ENCODE measurements at regions not wholly inside any gene's neighbourhood (a gene's known extent, or its start where the extent isn't known, plus 50 kb on each side); places are given as distances from the start of the nearest gene placed in this dataset.

- Histone ChIP-seq H3K9ac (replicated peaks; ENCODE audit: extremely low read depth, insufficient read depth, low read length) (no peak overlapping the region), H3K36me3 (ENCODE audit: control insufficient read depth in 2 of 2, extremely low read depth in 1 of 2, insufficient read depth in 2 of 2, low read length in 2 of 2) (no peaks in the 10 kb centered on the region), H3K79me2 (ENCODE audit: control insufficient read depth, insufficient read depth, low read length) (no peaks in the 10 kb centered on the region), H2AFZ (ENCODE audit: low read depth, low read length) (no peak overlapping the region), H3K9me1 (replicated peaks; ENCODE audit: control insufficient read depth, extremely low read depth, insufficient read depth, low read length) (no peaks in the 10 kb centered on the region), H3K27ac (ENCODE audit: insufficient read depth, low read depth, low read length) (no peak overlapping the region), H3K27me3 (ENCODE audit: control insufficient read depth in 2 of 2, insufficient read depth in 2 of 2, low read length in 2 of 2) (no peaks in the 10 kb centered on the region), H3K4me2 (ENCODE audit: insufficient read depth, low read length) (no peak overlapping the region), H3K9me3 (replicated peaks; ENCODE audit: control insufficient read depth, insufficient read depth, low read length) (no peaks in the 10 kb centered on the region), H3K4me3 (replicated peaks in 1 of 3; ENCODE audit: insufficient read depth in 1 of 3, low read depth in 1 of 3, low read length in 3 of 3) (no peak overlapping the region), H3K4me1 (ENCODE audit: control insufficient read depth, extremely low read depth, insufficient read depth, low read length) (peaks cover 12% of the 10 kb centered on the region), H4K20me1 (replicated peaks; ENCODE audit: control insufficient read depth, extremely low read depth, insufficient read depth, low read length) (no peaks in the 10 kb centered on the region)
- dilution Hi-C loops (cut with MboI; ENCODE audit: extremely low pct_ligation_motif_present, low sequenced_read_pairs) (no loop called here), intact Hi-C loops (cut with micrococcal nuclease) (no loop called here)
- POLR2A ChIA-PET = no interaction called here
- no TSS peak for BruUV-seq (replicated peaks)
- CTCF ChIA-PET = interaction anchor here (0.6 kb wide), 1 partner anchor 739 kb away, joined by 3 read pairs; no protein-coding TSS in a partner anchor
- FAIRE-seq = no peak
- TF ChIP-seq FOS (IDR thresholded peaks at IDR 0.05; ENCODE audit: borderline replicate concordance, insufficient read depth, low read length) (no peak), JUN (IDR thresholded peaks at IDR 0.05; ENCODE audit: borderline replicate concordance, insufficient read depth, insufficient read length, low read depth) (no peak), GATA2 (IDR thresholded peaks at IDR 0.05; ENCODE audit: insufficient read depth, insufficient read length, low read depth, low read length) (no peak), MAX (IDR thresholded peaks at IDR 0.05; ENCODE audit: insufficient read depth, insufficient read length) (no peak), MYC (IDR thresholded peaks at IDR 0.05; ENCODE audit: low read depth, low read length) (no peak), EZH2 (IDR thresholded peaks at IDR 0.05; ENCODE audit: borderline replicate concordance, low read depth, low read length, severe bottlenecking) (no peak)
- DNase-seq (ENCODE audit: low read depth, low spot score) = no peak
These were observed 1849.9 kb upstream of the CELF4 start for GRCh38 chr18:39415471-39415870.

- H3K4me2 ChIP-seq (ENCODE audit: insufficient read depth, low read length) = peak overlapping the region; percentile 34
- H3K27ac ChIP-seq (ENCODE audit: insufficient read depth, low read depth, low read length) = no peak overlapping the region
- H3K4me1 ChIP-seq (ENCODE audit: control insufficient read depth, extremely low read depth, insufficient read depth, low read length) = peaks cover 12% of the 10 kb centered on the region
- H3K9me1 ChIP-seq (replicated peaks; ENCODE audit: control insufficient read depth, extremely low read depth, insufficient read depth, low read length) = no peaks in the 10 kb centered on the region
- H3K27me3 ChIP-seq (ENCODE audit: control insufficient read depth in 2 of 2, insufficient read depth in 2 of 2, low read length in 2 of 2) = no peaks in the 10 kb centered on the region
- no peaks in the 10 kb centered on the region for H4K20me1 ChIP-seq (replicated peaks; ENCODE audit: control insufficient read depth, extremely low read depth, insufficient read depth, low read length)
- intact Hi-C loops (cut with micrococcal nuclease) (loop anchor here (5.0 kb wide), 1 partner anchor 33 kb away; no protein-coding TSS in a partner anchor), dilution Hi-C loops (cut with MboI; ENCODE audit: extremely low pct_ligation_motif_present, low sequenced_read_pairs) (no loop called here)
- BruUV-seq (replicated peaks) = no TSS peak
- CTCF ChIA-PET = interaction anchor here (0.9 to 1.4 kb wide), 2 partner anchors 12 to 113 kb away, joined by 3 read pairs; no protein-coding TSS in a partner anchor
- no peak overlapping the region for H3K4me3 ChIP-seq (replicated peaks in 1 of 3; ENCODE audit: insufficient read depth in 1 of 3, low read depth in 1 of 3, low read length in 3 of 3)
- POLR2A ChIA-PET = no interaction called here
- TF ChIP-seq MAX (IDR thresholded peaks at IDR 0.05; ENCODE audit: insufficient read depth, insufficient read length) (no peak), CTCF (IDR thresholded peaks at IDR 0.05; ENCODE audit: extremely low read depth in 1 of 2, insufficient read depth in 1 of 2, low read depth in 1 of 2, low read length in 2 of 2) (no peak), MYC (IDR thresholded peaks at IDR 0.05; ENCODE audit: low read depth, low read length) (no peak), POLR2A (IDR thresholded peaks at IDR 0.05; ENCODE audit: low read depth, low read length) (no peak), GATA2 (IDR thresholded peaks at IDR 0.05; ENCODE audit: insufficient read depth, insufficient read length, low read depth, low read length) (no peak), JUN (IDR thresholded peaks at IDR 0.05; ENCODE audit: borderline replicate concordance, insufficient read depth, insufficient read length, low read depth) (peak; percentile 92), FOS (IDR thresholded peaks at IDR 0.05; ENCODE audit: borderline replicate concordance, insufficient read depth, low read length) (peak; percentile 91), POLR2AphosphoS5 (IDR thresholded peaks at IDR 0.05; ENCODE audit: insufficient read depth, low read depth, low read length) (peak; percentile 16)
- FAIRE-seq (peak; percentile 83), DNase-seq (ENCODE audit: low read depth, low spot score) (peak; percentile 86)
- no peaks in the 10 kb centered on the region for H3K79me2 ChIP-seq (ENCODE audit: control insufficient read depth, insufficient read depth, low read length)
- no peaks in the 10 kb centered on the region for H3K36me3 ChIP-seq (ENCODE audit: control insufficient read depth in 2 of 2, extremely low read depth in 1 of 2, insufficient read depth in 2 of 2, low read length in 2 of 2)
- H2AFZ ChIP-seq (ENCODE audit: low read depth, low read length) = no peak overlapping the region
- H3K9ac ChIP-seq (replicated peaks; ENCODE audit: extremely low read depth, insufficient read depth, low read length) = no peak overlapping the region
- H3K9me3 ChIP-seq (replicated peaks; ENCODE audit: control insufficient read depth, insufficient read depth, low read length) = no peaks in the 10 kb centered on the region
These were observed 1848.6 kb upstream of the CELF4 start for GRCh38 chr18:39414009-39414700.

All from endothelial cell of umbilical vein (primary cell).